ENCODE measurements at regions not wholly inside any gene's neighbourhood (a gene's known extent, or its start where the extent isn't known, plus 50 kb on each side); places are given as distances from the start of the nearest gene placed in this dataset.

- TF ChIP-seq EP300 (IDR thresholded peaks at IDR 0.05; ENCODE audit: borderline replicate concordance) = no peak
- TF ChIP-seq RAD21 (IDR thresholded peaks at IDR 0.05; ENCODE audit: low read depth) = no peak
- no peak for TF ChIP-seq MAX (IDR thresholded peaks at IDR 0.05)
- TF ChIP-seq YY1 (IDR thresholded peaks at IDR 0.05; ENCODE audit: low read depth) = no peak
Observed at GRCh38 chr7:156036153-156036552, 223.9 kb upstream of the SHH start.

- TF ChIP-seq TAF1 (IDR thresholded peaks at IDR 0.05; ENCODE audit: low read depth) (no peak), REST (IDR thresholded peaks at IDR 0.05; ENCODE audit: low read depth) (no peak), ZBTB7A (IDR thresholded peaks at IDR 0.05; ENCODE audit: low read depth) (no peak), FOXM1 (IDR thresholded peaks at IDR 0.05; ENCODE audit: borderline replicate concordance, low read depth) (no peak), TEAD4 (IDR thresholded peaks at IDR 0.05) (no peak), YY1 (IDR thresholded peaks at IDR 0.05; ENCODE audit: low read depth) (no peak), CEBPB (IDR thresholded peaks at IDR 0.05) (no peak), MAX (IDR thresholded peaks at IDR 0.05) (no peak), EGR1 (IDR thresholded peaks at IDR 0.05) (no peak)
Observed at GRCh38 chr7:156034397-156034796, 222.1 kb upstream of the SHH start.

- TF ChIP-seq EP300 (IDR thresholded peaks at IDR 0.05; ENCODE audit: borderline replicate concordance) = no peak
- no peak for TF ChIP-seq CREB1 (IDR thresholded peaks at IDR 0.05; ENCODE audit: low read depth)
- TF ChIP-seq MAX (IDR thresholded peaks at IDR 0.05) = no peak
- TF ChIP-seq CEBPB (IDR thresholded peaks at IDR 0.05) = no peak
- TF ChIP-seq REST (IDR thresholded peaks at IDR 0.05; ENCODE audit: low read depth) = no peak
- no peak for TF ChIP-seq TEAD4 (IDR thresholded peaks at IDR 0.05)
Observed at GRCh38 chr7:156032973-156033372, 220.7 kb upstream of the SHH start.

- TF ChIP-seq TCF12 (IDR thresholded peaks at IDR 0.05; ENCODE audit: low read depth) = no peak
Observed at GRCh38 chr7:156031679-156032478, 219.6 kb upstream of the SHH start.

- TF ChIP-seq YY1 (IDR thresholded peaks at IDR 0.05; ENCODE audit: low read depth) = no peak
- TF ChIP-seq FOXM1 (IDR thresholded peaks at IDR 0.05; ENCODE audit: borderline replicate concordance, low read depth) = no peak
- TF ChIP-seq TEAD4 (IDR thresholded peaks at IDR 0.05) = no peak
- TF ChIP-seq ZBTB7A (IDR thresholded peaks at IDR 0.05; ENCODE audit: low read depth) = no peak
- no peak for TF ChIP-seq MAX (IDR thresholded peaks at IDR 0.05)
- TF ChIP-seq CEBPB (IDR thresholded peaks at IDR 0.05) = no peak
- TF ChIP-seq REST (IDR thresholded peaks at IDR 0.05; ENCODE audit: low read depth) = no peak
- TF ChIP-seq CREB1 (IDR thresholded peaks at IDR 0.05; ENCODE audit: low read depth) = no peak
Observed at GRCh38 chr7:156029460-156030007, 217.3 kb upstream of the SHH start.

- TF ChIP-seq EP300 (IDR thresholded peaks at IDR 0.05; ENCODE audit: borderline replicate concordance) = no peak
- no peak for TF ChIP-seq TEAD4 (IDR thresholded peaks at IDR 0.05)
Observed at GRCh38 chr7:156028521-156028920, 216.3 kb upstream of the SHH start.

All from Ishikawa (cell line).